Pancreas (tissue), 10 donors: ENCODE measurements at regions not wholly inside any gene's neighbourhood (a gene's known extent, or its start where the extent isn't known, plus 50 kb on each side); places are given as distances from the start of the nearest gene placed in this dataset.

Experiments
- ATAC-seq, 4 donors: fragments of 200-7000 bp; cut with Tn5 transposase; one replicate each; pipeline versions ENCODE4 v1.8.0 to v1.9.1; 2020; ENCODE audit warnings: mild to moderate bottlenecking in 4 of 4, moderate library complexity in 4 of 4
- DNase-seq, 6 donors: peaks; one replicate each; pipeline ENCODE4 v3.0.0-alpha.2; 2020
- FAIRE-seq: peaks from 2 replicates; lab custom pipeline; 2012; peaks lifted over from hg19 to GRCh38; lab: Jason Lieb, UNC
- H3K27ac ChIP-seq, 4 donors: fragments of 200-600 bp; sonication (generic); 1 replicate in 3 of 4; 2 replicates in 1 of 4; pipeline versions ENCODE4 v1.5.0 to v1.8.0; 2020
- H3K27me3 ChIP-seq, 4 donors: fragments of 200-600 bp; one replicate each; pipeline ENCODE4 v1.8.0; 2021
- H3K36me3 ChIP-seq, 3 donors: fragments of 200-600 bp; sonication (generic) in 1 of 3; one replicate each; pipeline versions ENCODE4 v1.5.0 to v1.8.0; 2020 to 2021
- H3K4me1 ChIP-seq, 3 donors: fragments of 200-600 bp; one replicate each; pipeline ENCODE4 v1.8.0; 2021
- H3K4me3 ChIP-seq, 4 donors: fragments of 200-600 bp; sonication (generic) in 2 of 4; one replicate each; pipeline versions ENCODE4 v1.5.0 to v1.8.0; 2020 to 2021
- H3K9me3 ChIP-seq, 4 donors: fragments of 200-600 bp; one replicate each; pipeline ENCODE4 v1.8.0; 2021
- CTCF ChIP-seq, 4 donors: fragments of 200-600 bp; sonication (generic) in 3 of 4; IDR thresholded peaks; one replicate each; pipeline versions ENCODE4 v1.5.0 to v1.8.0; 2021; ENCODE audit warnings: antibody characterized with exemption in 4 of 4
- WGBS, 2 donors: extraction: QIAGEN DNeasy Blood & Tissue Kit; methylation state at CpG; one replicate each; pipeline ENCODE4 v1.1.7; 2013; 5-methylcytosine and 5-hydroxymethylcytosine counted together
- intact Hi-C, 3 donors: fragments of 100-400 bp; cut with DNase I; formaldehyde crosslinking; loops; one replicate each; pipeline versions ENCODE4 v1.11.1 to v1.14.2; 2022
- donor health status: healthy with polysubstance abuse.
- donor health status: DM: no; HTN: no; CAD: no; lungs with moderate emphysema.
- donor health status: DM: no; HTN: no; CAD: no.
- donor health status: control.
- donor health status: control.
- donor health status: Bipolar disorder and iron deficiency.
- donor health status: DM: yes; HTN: yes; CAD: no.
- donor health status: DM: no; HTN: no; CAD: no.
- donor health status: DM: no; HTN: no; CAD: no.
- donor health status: DM: yes; HTN: yes; CAD: no.

- Histone ChIP-seq H3K4me3 (no peak overlapping the region), H3K9me3 (no peaks in the 10 kb centered on the region), H3K27me3 (no peaks in the 10 kb centered on the region), H3K27ac (no peak overlapping the region), H3K4me1 (no peaks in the 10 kb centered on the region), H3K36me3 (no peaks in the 10 kb centered on the region)
- 76 to 82% methylated on average over 2 of the region's 2 CpGs for WGBS, 2 donors
- intact Hi-C loops, result no loop called here
- no peak for FAIRE-seq
- ATAC-seq, result no peak
- TF ChIP-seq CTCF (IDR thresholded peaks at IDR 0.05), result no peak
- DNase-seq, result no peak
Observed at GRCh38 chr11:91406009-91406408, 818.6 kb upstream of the FAT3 start.

- Histone ChIP-seq H3K9me3 (no peaks in the 10 kb centered on the region), H3K36me3 (no peaks in the 10 kb centered on the region), H3K27me3 (no peaks in the 10 kb centered on the region), H3K4me3 (no peak overlapping the region), H3K27ac (no peak overlapping the region), H3K4me1 (no peaks in the 10 kb centered on the region)
- intact Hi-C loops, result no loop called here
- FAIRE-seq (no peak), ATAC-seq (no peak), DNase-seq (no peak)
- no peak for TF ChIP-seq CTCF (IDR thresholded peaks at IDR 0.05)
Observed at GRCh38 chr11:91404344-91404743, 820.3 kb upstream of the FAT3 start.

GRCh38 chr11:91397134-91397468, 827.5 kb upstream of the FAT3 start:
- H3K27me3 ChIP-seq, result no peaks in the 10 kb centered on the region
- no peak overlapping the region for H3K4me3 ChIP-seq
- ATAC-seq (peak in 1 of 4 donors; percentile 16), FAIRE-seq (no peak), DNase-seq (no peak)
- H3K27ac ChIP-seq, result peak overlapping the region in 2 of 4 donors; percentile 60 to 68
- WGBS, 2 donors, result 9% methylated on average over 2 of the region's 2 CpGs
- TF ChIP-seq CTCF (IDR thresholded peaks at IDR 0.05), result no peak
- H3K9me3 ChIP-seq, result no peaks in the 10 kb centered on the region
- no peaks in the 10 kb centered on the region for H3K36me3 ChIP-seq
- peaks cover 0 to 17% (median 8%) of the 10 kb centered on the region in 3 donors for H3K4me1 ChIP-seq
- intact Hi-C loops, result no loop called here

GRCh38 chr11:91396236-91397133, 828.1 kb upstream of the FAT3 start:
- FAIRE-seq, result no peak
- peak overlapping the region in 3 of 4 donors; percentile 40 to 68 (median 60) for H3K27ac ChIP-seq
- intact Hi-C loops, result no loop called here
- H3K36me3 ChIP-seq, result no peaks in the 10 kb centered on the region
- DNase-seq, result no peak
- peak; percentile 55 to 86 (median 72) for ATAC-seq
- H3K4me3 ChIP-seq, result no peak overlapping the region
- no peaks in the 10 kb centered on the region for H3K9me3 ChIP-seq
- 30 to 31% methylated on average over 6 of the region's 6 CpGs for WGBS, 2 donors
- H3K27me3 ChIP-seq, result no peaks in the 10 kb centered on the region
- no peak for TF ChIP-seq CTCF (IDR thresholded peaks at IDR 0.05)
- H3K4me1 ChIP-seq, result peaks cover 0 to 17% (median 8%) of the 10 kb centered on the region in 3 donors
